HUES6 (cell line): ENCODE measurements at regions not wholly inside any gene's neighbourhood (a gene's known extent, or its start where the extent isn't known, plus 50 kb on each side); places are given as distances from the start of the nearest gene placed in this dataset.

Experiments
- H3K27ac ChIP-seq: 2 replicates; pipeline ENCODE4 v1.7.0; 2013; ENCODE audit warnings: low read depth, mild to moderate bottlenecking, low read length, inconsistent platforms
- H3K27me3 ChIP-seq: 2 replicates; pipeline ENCODE4 v1.6.1; 2013; ENCODE audit warnings: low read length; ENCODE audit not compliant: control insufficient read depth, insufficient read depth
- H3K36me3 ChIP-seq: 2 replicates; pipeline ENCODE4 v1.6.1; 2013; ENCODE audit warnings: low read length; ENCODE audit not compliant: control insufficient read depth, insufficient read depth
- H3K4me1 ChIP-seq: 2 replicates; pipeline ENCODE4 v1.6.1; 2013; ENCODE audit warnings: low read length; ENCODE audit not compliant: control insufficient read depth, insufficient read depth
- H3K4me3 ChIP-seq: 2 replicates; pipeline ENCODE4 v1.5.1; 2013; ENCODE audit warnings: low read depth, low read length
- H3K9ac ChIP-seq: one replicate; pipeline ENCODE4 v1.6.1; 2013; ENCODE audit warnings: mild to moderate bottlenecking, low read length
- H3K9me3 ChIP-seq: 2 replicates; pipeline ENCODE4 v1.6.1; 2013; ENCODE audit warnings: low read depth, low read length; ENCODE audit not compliant: control insufficient read depth, insufficient read depth

DNA sequence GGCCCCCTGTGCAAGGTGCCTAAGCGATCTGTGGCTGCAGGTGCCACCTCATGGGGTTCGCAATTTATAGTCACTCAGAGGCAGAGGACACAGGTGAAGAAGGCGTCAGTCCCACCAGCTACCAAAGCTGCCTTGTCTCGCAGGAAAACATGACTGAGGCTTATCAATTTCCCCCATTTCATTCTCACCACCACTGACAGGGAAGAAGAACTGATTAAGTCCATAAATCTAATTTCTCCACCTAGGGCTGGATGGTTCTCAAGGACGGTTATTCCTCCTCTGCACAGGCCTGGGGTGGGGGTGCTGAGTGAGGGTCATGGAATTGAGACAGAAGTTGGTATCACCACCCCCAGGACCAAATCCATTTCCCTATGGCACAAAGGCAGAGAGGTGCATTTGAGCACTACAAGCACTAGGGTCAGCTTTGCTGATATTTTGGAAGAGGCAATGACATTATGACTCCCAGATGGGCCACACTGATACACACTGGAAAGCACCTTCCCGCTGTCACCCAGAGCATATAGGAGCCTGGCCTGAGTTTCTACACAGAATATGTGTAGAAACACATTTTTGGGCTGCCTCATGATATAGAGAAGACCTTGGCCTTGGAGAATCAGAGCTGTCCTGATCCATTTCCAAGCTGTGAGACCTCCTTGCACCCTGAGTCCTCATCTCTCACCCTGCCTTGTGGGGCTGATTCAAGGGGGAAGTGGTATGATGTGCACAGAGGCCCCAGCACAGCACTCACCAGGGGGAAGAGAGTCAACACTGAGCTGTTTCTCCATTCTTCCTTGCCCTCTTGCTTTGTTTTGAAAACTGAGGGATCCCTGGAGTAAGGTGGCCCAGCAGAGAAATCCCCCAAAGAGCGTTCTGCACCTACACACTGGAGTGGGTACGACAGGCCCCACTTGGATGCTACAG lies 59.4 kb downstream of the PITPNM2 start:
- Histone ChIP-seq H3K4me1 (peaks cover 24% of the 10 kb centered on the region; the same call in 1 of the 2 replicates), H3K9me3 (no peaks in the 10 kb centered on the region), H3K4me3 (no peak overlapping the region), H3K36me3 (no peaks in the 10 kb centered on the region), H3K27me3 (no peaks in the 10 kb centered on the region), H3K27ac (no peak overlapping the region), H3K9ac (no peak overlapping the region)

- Histone ChIP-seq H3K4me1 (peaks cover 15% of the 10 kb centered on the region; the same call in 1 of the 2 replicates), H3K27ac (no peak overlapping the region), H3K9me3 (no peaks in the 10 kb centered on the region), H3K4me3 (no peak overlapping the region), H3K27me3 (no peaks in the 10 kb centered on the region), H3K36me3 (no peaks in the 10 kb centered on the region), H3K9ac (no peak overlapping the region)
Observed at GRCh38 chr12:123089631-123090353, 61.1 kb downstream of the PITPNM2 start.

DNA sequence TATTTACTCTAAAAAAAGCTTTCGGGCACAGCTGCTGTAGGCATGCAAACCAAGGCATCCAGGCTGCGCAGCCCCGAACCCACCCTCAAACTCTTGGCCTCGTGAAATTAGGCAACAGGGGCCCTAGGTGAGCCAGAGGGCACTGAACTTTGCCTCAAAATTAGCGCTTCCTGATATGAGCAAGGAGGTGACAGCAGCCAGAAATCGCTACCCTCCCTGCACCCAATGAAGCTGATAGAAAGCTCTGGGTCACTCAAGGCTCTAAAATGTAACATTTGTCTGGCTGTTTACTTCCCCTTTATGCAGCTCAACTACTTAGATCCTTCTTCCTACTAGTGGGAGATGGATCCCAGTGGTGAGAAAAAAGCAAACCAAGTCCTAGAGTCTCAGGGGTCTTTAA lies 61.8 kb downstream of the PITPNM2 start:
- no peak overlapping the region for H3K27ac ChIP-seq
- no peak overlapping the region for H3K4me3 ChIP-seq
- H3K36me3 ChIP-seq: no peaks in the 10 kb centered on the region
- no peak overlapping the region for H3K9ac ChIP-seq
- peaks cover 12% of the 10 kb centered on the region; the same call in 1 of the 2 replicates for H3K4me1 ChIP-seq
- H3K9me3 ChIP-seq: no peaks in the 10 kb centered on the region
- no peaks in the 10 kb centered on the region for H3K27me3 ChIP-seq

DNA sequence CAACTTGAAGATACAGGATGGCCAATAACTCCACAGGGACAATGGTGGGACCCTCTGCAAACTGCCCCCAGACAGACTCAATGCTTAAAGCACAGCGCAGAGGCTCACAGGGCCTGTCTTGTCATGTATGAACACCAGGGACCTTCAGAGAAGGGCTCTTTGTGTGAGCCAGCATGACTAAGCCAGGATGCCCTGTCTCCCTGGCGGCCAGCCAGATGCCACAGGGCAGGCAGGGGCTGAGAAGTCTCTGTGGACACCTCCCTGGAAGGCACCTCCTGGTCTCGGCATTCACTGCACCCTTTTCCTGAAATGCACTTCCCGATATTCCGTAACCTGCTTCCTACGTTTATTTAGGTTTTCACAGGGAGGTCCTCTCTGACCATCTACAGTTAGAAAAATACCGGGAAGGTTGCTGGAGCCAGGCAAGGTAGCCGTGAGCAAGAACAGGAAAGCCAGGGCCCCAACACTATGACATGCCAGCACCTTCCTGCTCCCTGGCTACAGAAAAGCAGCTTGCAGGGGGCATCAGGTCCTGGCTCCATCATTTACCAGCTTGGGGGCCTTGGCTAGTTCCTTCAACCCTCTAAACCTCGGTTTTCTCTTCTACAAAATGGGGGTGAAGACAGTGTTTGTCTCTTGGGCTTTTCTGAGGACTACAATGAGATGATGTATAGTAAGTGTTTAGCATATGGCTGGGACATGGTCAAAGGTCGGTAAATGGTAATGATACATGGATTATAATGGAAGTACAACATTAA lies 65.0 kb downstream of the PITPNM2 start:
- Histone ChIP-seq H3K4me3 (no peak overlapping the region), H3K9me3 (no peaks in the 10 kb centered on the region), H3K36me3 (no peaks in the 10 kb centered on the region), H3K27me3 (no peaks in the 10 kb centered on the region), H3K4me1 (peaks cover 20% of the 10 kb centered on the region; the same call in 1 of the 2 replicates), H3K9ac (no peak overlapping the region), H3K27ac (no peak overlapping the region)

- Histone ChIP-seq H3K4me3 (no peak overlapping the region), H3K4me1 (peaks cover 20% of the 10 kb centered on the region; the same call in 1 of the 2 replicates), H3K36me3 (no peaks in the 10 kb centered on the region), H3K27ac (no peak overlapping the region), H3K27me3 (no peaks in the 10 kb centered on the region), H3K9ac (no peak overlapping the region), H3K9me3 (no peaks in the 10 kb centered on the region)
Observed at GRCh38 chr12:123085066-123085465, 65.8 kb downstream of the PITPNM2 start.

GRCh38 chr12:123083661-123084571 lies 67.0 kb downstream of the PITPNM2 start:
- H3K9me3 ChIP-seq: no peaks in the 10 kb centered on the region
- H3K36me3 ChIP-seq: no peaks in the 10 kb centered on the region
- H3K27ac ChIP-seq: no peak overlapping the region
- no peaks in the 10 kb centered on the region for H3K27me3 ChIP-seq
- H3K4me3 ChIP-seq: no peak overlapping the region
- H3K4me1 ChIP-seq: peaks cover 20% of the 10 kb centered on the region; the same call in 1 of the 2 replicates
- no peak overlapping the region for H3K9ac ChIP-seq

GRCh38 chr12:123080634-123081033 lies 70.3 kb downstream of the PITPNM2 start:
- no peaks in the 10 kb centered on the region for H3K27me3 ChIP-seq
- no peak overlapping the region for H3K27ac ChIP-seq
- H3K9ac ChIP-seq: no peak overlapping the region
- H3K4me3 ChIP-seq: no peak overlapping the region
- no peaks in the 10 kb centered on the region for H3K9me3 ChIP-seq
- H3K4me1 ChIP-seq: peaks cover 35% of the 10 kb centered on the region
- H3K36me3 ChIP-seq: no peaks in the 10 kb centered on the region

GRCh38 chr12:123078531-123079155 lies 72.2 kb downstream of the PITPNM2 start:
- Histone ChIP-seq H3K4me3 (no peak overlapping the region), H3K9ac (no peak overlapping the region), H3K9me3 (no peaks in the 10 kb centered on the region), H3K27ac (no peak overlapping the region), H3K36me3 (no peaks in the 10 kb centered on the region), H3K27me3 (no peaks in the 10 kb centered on the region), H3K4me1 (peaks cover 42% of the 10 kb centered on the region)

DNA sequence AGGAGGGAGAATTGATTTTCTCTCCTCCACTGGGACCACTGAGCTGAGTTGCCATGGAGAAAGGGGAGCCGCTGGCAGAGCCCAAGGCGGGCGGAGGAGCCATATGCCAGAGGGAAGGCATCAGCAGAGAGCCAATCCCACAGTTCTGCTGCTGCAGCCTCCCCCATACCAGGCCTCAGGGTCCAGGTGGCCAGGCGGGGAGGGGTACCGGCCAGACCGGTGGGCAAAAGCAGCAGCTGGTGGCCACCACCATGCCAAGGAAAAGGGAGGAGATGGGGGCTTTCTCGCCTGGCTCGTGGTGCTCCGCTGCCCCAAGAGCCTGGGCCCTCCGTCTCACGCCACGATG lies 72.8 kb downstream of the PITPNM2 start:
- H3K4me1 ChIP-seq: peaks cover 42% of the 10 kb centered on the region
- H3K27me3 ChIP-seq: no peaks in the 10 kb centered on the region
- H3K9ac ChIP-seq: no peak overlapping the region
- H3K9me3 ChIP-seq: no peaks in the 10 kb centered on the region
- no peaks in the 10 kb centered on the region for H3K36me3 ChIP-seq
- no peak overlapping the region for H3K4me3 ChIP-seq
- no peak overlapping the region for H3K27ac ChIP-seq
